GM19452 (cell line): ENCODE measurements at regions not wholly inside any gene's neighbourhood (a gene's known extent, or its start where the extent isn't known, plus 50 kb on each side); places are given as distances from the start of the nearest gene placed in this dataset.

Source experiments
- ATAC-seq: cut with Tn5 transposase; IDR thresholded peaks from one replicate; pipeline ENCODE4 v1.9.1; 2021; ENCODE audit not compliant: unreplicated experiment

DNA sequence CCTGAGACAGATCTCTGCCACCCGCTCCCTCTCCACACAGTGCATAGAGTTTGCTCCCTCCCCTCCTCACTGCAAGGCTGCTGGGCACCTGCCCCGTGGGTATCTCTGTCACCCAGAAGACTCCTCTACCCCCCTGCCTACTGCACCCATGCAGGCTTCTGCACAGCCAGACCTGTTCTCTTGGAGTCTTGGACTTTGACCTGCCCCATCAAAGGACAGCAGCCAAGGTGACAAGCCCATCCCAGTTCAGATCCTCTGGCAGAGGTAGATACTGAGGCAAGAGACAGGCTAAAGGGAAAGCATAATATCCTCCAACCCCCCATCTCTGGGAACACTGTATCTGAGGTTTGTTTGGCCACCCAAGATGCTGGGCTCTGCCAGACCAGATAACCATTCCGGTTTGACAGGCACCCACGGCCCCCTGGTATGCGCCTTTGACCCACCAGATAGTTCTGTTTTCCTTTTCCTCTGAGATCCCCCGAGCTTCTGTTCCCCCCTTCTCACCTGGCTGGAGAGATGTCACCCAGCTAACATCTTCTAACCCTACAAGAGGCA is 239.6 kb downstream of the SOX9 start:
- ATAC-seq: no peak

DNA sequence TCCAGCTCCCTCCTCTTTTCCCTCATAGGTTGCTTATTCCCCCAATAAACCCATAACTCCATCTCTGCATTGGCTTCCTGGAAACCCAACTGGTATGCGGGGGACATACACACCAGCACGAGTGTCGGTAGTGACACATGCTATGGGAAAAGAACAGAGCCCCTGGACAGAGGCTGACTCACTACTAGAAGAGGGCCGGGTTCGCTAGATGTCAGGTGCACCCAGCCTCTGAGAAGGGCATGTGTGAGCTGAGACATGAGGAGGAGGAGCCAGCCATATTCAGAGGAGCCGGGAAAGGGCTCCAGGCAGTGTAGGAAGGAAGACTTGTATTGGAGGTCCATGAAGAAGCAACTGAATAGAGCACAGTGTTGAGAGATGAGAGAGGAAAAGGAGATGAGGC is 241.1 kb downstream of the SOX9 start:
- ATAC-seq: no peak

DNA sequence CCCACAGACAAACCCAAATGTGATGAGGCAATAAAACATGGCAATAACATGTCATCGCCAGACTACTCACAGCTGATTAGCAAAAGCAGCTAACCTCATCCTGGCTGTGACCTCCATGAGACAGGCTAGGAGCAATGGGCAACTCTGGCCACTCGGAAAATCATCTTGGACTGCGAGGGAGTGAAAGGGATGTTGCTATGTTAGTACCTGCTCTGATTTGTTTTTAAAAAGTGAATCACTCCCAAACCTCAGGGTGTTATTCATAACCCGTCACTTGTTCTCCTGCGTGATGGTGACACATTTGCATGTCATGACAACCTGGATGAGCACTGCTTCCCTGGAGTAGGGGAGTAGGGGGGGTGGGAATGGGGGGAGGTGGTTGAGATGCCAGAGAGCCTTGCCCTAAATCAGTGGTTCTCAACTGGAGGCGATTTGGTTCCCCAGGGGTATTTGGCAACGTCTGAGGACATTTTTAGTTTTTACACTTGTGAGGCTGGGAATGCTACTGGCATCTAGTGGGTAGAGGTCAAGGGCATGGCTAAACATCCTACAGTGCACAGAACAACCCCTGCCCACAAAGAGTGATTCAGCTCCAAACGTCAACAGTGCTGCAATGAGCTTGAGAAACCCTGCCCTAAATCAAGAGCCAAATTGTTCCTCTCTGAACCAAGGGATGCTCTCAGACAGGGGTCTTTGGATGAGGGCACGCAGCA is 241.7 kb downstream of the SOX9 start:
- no peak for ATAC-seq

DNA sequence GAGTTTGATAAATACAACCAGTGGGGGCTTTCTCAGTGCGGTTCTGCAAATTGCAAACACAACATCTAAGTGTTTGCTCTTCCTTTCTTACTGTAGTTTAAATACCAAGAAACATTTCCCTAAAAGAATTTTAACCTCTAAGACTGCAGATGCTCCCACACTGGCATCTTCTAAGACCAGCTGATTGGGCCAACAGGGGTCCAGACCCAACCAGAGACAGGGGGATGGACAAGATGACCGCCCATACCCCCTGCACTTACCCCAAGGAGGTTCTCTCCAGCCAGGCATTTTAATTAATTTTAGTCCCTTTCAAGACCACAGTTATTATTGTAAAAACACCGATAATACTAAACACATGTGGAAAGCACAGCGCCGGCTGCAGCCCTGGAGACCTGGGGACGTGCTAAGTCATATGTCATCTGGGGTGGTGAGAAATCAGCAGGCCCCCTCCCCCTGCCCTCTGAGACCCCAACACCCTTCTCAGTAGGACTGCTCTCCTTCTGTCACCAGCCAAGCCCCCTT is 242.3 kb downstream of the SOX9 start:
- ATAC-seq: no peak

DNA sequence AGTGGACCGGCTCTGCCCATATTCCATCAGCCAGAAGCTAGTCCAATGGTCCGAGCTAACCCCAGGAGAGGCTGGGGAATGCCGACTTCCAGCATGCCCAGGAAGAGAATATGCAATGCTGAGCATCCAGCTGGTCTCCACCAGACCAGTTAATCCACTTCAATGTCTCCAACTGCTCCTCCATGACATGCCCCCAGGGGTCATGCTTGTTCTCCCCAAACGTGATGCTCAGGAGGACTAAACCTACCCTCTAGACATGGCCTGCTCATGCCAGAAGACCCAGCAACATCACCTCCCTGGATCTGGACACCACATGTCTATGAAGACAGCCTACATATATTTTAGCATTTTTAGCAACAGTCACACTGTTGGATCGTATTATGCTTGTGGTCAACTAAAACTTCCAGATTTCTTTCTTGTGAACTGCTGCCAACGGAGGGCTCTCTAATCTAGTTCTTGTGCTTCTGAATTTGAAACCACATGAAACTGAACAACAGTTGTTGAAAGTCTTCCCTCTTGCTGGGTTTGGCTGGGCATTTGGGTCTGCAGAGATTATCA is 245.1 kb downstream of the SOX9 start:
- no peak for ATAC-seq

DNA sequence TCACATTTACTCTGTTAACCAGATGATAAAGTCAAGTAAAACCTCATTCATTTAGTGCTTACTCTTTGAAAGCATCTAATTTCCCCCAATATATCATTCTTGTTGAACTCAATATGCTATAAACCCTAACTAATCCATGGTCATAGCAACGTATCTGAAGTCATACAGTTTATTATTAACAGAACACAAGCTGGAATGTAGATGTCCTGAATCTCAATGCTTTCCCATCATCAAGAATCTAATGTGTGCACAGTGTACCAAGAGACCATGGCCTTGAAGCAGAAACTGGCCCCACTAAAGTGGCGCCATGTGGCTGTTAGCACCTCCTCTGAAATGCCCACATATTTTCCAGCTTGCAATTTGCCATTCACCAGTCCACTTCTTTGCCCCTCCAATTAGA is 245.8 kb downstream of the SOX9 start:
- ATAC-seq: no peak

DNA sequence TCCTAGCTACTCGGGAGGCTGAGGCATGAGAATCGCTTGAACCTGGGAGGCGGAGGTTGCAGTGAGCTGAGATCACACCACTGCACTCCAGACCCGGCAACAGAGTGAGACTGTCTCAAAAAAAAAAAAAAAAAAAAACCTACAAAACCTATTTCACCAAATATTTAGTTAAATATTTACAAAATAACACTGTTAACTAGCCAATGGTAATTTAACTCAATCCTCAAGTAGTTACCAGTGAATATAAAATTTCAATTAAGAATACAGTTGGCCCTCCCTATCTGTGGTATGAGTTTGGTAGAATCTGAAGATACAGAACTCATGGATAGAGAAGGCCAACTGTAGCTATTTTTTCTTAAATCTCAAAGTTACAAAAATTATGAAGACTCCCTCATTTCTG is 247.4 kb downstream of the SOX9 start:
- ATAC-seq: no peak

DNA sequence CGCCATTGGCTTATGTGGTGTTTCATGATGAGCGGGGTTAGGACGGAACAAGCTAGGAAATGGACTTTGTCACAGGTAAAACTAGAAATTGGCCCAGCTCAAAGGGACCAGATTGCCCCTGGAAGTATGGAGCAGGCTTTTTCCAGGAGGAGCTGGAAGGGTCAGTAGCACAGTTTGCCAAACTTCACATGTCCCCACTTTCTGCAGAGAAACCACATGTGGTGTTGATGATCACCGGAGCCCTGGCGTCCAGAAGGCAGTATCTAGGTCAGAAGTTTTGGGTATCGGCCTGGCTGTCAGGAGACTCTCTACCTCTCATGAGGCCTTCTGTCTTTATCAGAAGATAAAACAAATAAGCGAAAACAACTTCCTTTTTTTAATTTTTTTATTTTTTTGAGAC is 248.5 kb downstream of the SOX9 start:
- ATAC-seq: no peak

DNA sequence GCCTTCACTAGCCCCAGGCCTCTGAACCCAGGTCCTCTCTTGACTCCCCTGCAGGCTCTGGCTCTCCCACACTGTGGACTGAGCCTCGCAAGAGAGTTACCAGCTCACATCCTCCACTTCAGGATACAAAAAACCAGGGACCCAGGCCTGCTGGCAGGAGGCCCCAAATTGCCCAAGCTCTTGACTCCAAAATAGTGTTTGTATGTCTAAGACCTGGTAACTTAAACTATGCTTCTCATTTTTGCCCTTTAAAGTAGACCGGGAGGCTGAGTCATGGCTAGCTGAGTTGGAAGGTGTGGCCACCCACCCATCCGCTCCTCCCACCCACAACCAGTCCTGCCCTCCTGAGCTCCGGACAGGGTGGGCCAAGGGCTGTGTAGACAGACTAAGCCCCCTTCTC is 250.0 kb downstream of the SOX9 start:
- ATAC-seq: no peak

DNA sequence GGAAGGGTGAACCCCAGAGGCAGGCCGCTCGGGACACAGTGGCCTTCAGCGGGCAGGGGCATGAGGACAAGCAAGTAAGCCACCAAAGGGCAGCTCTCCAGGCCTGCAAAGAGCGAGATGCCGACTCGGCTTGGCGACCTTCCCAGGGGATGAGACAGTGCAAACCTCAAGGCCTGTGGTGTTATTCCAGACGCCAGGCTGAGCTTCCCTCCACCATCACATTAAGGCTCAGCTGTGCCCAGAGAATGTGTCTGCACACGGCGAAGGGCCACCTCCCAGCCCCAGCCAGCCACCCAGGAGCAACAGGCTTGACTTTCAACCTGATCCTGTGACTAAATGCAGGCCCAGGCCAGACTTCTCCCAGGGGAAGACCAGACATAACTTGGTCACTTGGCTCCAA is 251.4 kb downstream of the SOX9 start:
- ATAC-seq: no peak

DNA sequence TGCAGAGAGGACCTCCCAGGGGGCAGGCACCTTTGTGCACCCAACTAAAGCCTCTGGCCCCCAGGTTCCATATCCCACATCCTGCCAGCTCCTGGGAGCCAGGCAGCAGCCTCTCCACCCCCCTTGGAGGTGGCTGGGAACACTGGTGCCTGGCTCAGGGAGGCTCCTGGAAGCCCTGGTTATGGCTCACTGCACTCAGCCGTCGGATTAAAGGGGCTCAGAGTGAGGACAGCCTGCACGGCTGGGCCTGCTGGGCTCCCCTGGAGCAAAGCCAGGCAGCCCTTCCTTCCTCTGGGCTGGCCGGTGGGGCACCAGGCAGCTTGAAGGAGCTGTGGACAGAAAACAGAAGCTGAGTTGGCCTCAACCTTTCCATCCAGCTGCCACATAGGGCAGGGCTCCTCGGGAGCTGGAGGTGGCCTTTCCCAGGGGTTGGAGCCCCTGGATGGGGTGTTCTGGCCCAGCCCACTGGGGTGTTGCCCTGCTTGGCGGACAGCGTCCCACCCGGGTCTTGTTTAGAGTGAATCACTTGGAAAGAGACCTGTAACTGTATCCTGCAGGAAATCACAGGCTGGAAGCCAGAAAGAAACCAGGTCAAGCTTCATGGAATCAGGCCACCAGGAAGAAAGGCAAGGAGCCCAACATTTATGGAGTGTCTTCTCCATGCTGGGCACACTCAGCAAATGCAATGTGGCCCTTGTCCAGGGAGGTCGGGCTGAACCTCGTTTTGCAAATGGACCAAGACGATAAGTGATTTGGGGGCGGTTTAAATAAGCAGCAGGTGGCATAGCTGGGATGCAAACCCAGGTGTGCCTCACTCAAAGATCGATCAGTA is 253.3 kb downstream of the SOX9 start:
- ATAC-seq: no peak

DNA sequence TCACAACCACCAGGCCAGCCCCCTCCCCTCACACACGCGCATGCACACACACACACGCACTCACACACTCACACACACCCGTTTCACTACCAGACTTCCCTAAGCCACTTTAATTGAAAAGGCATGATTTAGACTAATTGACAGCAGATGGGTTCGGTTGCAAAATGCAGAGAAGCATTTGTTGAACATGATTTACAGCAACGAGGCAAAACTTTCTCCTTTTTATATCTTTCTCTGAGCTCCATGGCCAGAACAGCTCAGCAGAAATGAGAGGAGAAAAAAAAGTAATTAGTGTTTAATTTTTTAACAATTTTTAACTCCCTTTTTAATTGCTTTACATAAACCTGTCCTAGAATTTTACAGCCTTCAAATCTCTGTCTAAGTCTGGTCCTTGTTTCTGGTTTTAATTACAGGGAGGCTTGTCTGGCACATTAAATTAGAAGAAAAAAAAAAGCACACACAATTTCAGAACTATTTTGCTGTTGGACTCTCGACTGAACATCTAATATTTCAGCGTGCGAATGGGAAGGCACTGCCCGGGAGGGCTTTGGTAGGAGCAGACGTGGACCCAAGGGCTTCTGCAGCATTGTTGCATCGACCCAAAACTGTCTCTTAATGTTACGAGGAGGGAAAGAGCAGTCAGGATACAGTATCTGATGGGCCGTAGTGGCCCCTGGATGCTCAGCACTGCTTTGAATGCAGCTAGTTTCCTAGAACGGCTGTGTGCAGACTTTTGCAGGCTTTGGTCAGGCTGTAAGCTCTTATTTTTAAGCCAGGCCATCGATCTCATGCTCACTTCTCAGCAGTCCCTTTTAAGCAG is 255.9 kb downstream of the SOX9 start:
- ATAC-seq: no peak

DNA sequence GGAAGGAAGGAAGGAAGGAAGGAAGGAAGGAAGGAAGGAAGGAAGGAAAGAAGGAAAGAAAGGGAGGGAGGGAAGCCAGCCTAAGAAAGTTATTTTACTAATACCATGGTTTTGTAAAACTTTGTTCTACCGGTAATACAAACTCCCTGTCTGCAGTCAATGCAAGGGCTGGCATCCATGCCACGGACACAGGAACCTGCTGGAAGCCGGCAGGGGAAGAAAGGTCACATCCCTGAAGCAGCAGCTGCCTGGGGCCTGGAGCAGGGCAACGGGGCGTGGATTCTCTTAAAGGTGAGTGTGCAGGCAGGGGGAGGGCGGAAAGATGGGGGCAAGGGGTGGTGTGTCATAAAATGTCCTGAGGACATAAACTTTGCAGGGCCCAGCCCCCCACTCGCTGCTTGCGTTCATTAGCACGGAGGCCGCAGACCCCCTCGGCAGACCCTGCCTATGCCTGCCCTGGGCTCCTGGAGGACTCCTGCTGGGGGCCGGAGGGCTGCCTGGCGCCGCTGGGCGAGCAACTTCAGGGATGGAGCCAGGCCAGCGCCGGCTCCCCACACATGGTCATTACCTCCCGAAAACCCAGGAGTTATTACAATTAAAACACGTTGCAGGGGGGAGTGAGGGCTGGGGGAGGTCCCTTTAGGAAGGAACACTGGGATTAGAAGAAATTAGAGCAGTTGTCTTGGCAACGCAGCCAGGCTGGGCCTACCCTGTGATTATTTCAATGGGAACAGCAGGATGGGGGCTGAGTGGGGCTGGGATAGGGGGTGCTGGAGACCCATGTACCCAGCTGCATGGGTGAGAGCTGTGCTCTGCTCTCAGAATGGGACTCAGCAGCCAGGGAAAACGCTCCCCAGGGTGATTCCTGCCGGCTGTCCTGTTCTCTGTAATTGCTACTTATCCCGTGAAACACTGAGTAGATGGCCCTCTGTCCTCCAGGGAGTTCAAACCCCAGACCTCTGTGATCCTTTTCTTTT is 257.9 kb downstream of the SOX9 start:
- ATAC-seq: no peak

DNA sequence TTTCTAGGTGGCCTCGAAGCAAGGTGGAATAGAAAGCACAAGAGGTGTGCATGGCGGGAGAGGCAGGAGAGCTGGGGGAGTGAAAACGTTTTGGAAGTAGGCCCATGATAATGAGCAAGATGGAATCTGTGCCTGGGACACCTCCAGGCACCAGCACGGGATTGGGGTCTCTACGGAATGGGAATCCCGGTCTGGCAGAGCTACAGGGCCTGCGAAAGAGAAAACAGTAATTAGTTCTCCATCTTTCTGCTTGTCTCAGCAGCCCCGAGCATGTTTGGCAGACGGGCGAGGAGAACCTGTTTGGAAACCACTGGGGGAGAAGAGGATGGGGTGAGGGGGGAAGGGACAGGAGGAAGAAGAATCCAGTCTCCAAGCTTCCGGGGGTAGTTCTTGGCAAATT is 258.7 kb downstream of the SOX9 start:
- ATAC-seq: no peak

DNA sequence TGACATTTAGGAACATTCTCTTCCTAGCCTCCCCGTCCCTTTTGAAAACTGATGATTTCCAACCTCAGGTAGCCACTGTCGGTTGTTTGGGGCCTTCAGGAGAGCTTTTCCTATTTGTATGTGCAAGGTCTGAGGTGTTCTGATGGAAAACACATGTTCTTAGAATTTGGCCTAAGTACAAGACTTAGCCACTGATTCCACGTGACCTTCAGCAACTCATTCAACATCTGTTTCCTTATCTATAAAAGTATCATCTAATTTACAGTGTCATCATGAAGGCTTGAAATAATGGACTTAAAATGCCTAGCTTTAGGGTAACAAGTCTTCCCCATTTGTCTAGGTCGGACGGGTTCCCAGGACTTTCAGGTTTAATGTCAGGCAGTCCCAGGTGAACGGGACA is 259.3 kb downstream of the SOX9 start:
- no peak for ATAC-seq

DNA sequence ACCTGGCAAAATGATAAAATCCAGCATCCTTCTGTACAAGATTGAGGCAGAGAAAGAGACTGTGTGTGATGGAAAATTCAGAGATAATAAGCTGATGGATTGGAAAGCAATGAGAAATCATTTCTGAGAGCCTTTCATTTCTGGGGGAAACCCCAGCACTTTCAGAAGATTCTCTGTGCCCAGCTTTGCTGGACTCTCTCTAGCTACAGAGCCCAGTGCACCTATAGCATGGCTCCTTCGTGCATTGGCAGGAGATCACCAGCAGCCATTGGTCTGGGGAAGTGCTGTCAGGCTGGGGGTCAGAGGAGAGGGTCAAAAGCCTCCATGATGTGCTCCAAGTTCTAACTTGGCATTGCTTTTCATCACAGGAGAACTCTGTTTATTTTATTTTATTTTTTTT is 259.9 kb downstream of the SOX9 start:
- no peak for ATAC-seq

DNA sequence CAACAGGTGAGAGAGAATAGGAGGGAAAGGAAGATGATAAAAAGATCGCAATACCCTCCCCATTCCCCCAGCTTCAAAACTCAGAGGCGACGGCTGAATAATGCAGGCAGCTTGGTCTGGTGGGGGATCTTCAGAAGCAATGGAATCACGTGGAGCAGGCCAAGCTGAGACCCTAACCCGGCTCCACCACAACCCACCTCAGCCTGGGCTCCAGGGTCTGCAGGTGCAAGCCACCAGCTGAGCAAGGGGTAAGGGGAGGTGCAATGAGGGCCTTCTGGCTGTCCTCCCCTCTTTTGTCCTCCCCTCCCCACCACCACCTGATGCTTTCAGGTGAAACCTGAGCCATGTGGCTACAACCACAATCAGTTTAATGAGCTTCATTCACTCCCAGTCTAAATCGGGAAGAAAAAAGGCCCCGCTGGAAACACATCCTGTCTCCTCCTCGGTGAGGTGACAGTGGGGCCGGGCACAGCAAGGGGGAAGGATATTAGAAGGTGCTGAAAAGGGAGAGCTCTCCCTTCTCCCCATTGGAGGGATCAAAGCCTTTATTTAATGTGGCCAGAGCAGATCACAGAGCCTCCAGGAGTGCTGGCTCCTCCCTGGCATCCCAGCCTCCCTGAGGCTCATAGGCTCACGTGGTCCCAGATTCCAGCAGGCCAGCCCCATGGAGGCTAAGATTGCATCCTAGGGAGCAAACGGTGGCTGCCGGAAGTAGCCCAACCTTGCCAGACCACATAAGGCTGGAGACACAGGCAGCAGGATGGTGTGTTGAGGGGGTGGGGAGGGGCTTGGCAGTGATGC is 261.0 kb downstream of the SOX9 start:
- ATAC-seq: no peak

DNA sequence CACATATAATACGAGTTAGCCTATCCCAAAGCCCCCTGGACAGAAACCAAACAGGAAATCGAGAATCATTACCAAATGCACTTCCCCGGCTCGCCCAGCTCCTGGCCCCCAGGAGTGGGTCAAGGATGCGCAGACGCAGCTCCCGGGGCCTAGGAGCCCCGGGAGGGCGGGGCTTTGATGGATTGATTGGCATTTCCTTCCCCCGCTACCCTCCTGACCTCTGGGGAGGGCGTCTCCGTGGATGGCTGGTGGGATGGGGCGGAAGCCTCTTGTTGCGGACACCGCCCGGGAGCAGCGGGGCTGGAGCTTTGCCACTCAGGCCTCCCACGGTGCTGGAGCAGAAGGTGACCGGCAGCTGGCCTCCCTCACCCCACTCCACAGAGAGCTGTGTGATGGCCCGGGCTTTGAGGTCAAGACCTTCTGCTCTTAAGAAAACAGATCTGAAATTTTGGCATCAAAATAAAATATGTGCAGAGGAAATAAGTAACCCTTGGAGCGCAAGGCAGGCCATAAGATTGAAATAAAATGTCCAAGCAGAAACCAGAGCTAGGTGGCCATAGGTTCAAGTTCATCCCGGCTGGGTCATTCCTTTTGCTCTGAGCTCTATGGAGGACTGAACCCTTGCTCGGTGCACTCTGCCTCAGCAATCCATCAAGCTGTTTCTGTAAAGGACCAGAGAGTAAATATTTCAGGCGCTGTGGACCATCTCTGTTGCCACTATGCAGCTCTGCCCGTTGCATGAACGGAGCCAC is 262.3 kb downstream of the SOX9 start:
- ATAC-seq: no peak
